ENCODE measurements at regions not wholly inside any gene's neighbourhood (a gene's known extent, or its start where the extent isn't known, plus 50 kb on each side); places are given as distances from the start of the nearest gene placed in this dataset.

GRCh38 chr21:14751602-14752344 is 205.7 kb upstream of the SAMSN1 start:
- no peak for TF ChIP-seq POLR2A (IDR thresholded peaks at IDR 0.05)
- TF ChIP-seq, protein P1, sequence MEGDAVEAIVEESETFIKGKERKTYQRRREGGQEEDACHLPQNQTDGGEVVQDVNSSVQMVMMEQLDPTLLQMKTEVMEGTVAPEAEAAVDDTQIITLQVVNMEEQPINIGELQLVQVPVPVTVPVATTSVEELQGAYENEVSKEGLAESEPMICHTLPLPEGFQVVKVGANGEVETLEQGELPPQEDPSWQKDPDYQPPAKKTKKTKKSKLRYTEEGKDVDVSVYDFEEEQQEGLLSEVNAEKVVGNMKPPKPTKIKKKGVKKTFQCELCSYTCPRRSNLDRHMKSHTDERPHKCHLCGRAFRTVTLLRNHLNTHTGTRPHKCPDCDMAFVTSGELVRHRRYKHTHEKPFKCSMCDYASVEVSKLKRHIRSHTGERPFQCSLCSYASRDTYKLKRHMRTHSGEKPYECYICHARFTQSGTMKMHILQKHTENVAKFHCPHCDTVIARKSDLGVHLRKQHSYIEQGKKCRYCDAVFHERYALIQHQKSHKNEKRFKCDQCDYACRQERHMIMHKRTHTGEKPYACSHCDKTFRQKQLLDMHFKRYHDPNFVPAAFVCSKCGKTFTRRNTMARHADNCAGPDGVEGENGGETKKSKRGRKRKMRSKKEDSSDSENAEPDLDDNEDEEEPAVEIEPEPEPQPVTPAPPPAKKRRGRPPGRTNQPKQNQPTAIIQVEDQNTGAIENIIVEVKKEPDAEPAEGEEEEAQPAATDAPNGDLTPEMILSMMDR (IDR thresholded peaks at IDR 0.05), result no peak
- no peak for TF ChIP-seq POLR2AphosphoS5 (IDR thresholded peaks at IDR 0.05)
